GM21447 (cell line): ENCODE measurements at regions not wholly inside any gene's neighbourhood (a gene's known extent, or its start where the extent isn't known, plus 50 kb on each side); places are given as distances from the start of the nearest gene placed in this dataset.

Experiments used
- ATAC-seq: cut with Tn5 transposase; IDR thresholded peaks from one replicate; pipeline ENCODE4 v1.9.1; 2021; ENCODE audit not compliant: unreplicated experiment

DNA sequence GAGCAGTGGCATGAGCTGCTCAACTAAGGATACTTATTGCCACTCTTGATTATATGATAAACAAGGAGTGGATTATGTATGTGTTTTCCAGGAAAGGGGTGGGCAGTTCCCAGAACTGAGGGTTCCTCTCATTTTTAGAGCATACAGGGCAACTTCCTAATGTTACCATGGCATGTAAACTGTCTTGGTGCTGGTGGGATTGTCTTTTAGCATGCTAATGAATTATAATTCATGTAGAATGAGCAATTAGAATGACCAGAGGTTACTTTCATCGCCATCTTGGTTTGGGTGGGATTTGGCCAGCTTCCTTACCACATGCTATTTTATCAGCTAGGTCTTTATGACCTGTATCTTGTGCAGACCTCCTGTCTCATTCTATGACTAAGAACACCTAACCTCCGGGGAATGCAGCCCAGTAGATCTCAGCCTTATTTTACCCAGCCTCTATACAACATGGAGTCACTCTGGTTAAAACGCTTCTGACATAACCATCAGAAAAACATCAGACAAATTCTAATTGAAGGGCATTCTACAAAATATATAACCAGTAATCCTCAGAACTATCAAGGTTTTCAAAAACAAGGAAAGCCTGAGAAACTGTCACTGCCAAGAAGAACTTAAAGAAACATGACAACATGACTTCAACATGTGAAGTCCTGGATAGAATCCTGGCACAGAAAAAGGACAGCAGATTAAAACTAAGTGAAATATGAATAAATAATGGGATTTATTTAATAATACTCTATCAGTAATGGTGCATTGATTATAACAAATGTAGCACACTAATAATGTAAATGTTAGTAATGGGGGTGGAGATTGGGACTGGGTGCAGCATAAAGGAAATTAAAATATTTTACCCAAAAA, 365.0 kb downstream of the SEMA3D start:
- no peak for ATAC-seq

DNA sequence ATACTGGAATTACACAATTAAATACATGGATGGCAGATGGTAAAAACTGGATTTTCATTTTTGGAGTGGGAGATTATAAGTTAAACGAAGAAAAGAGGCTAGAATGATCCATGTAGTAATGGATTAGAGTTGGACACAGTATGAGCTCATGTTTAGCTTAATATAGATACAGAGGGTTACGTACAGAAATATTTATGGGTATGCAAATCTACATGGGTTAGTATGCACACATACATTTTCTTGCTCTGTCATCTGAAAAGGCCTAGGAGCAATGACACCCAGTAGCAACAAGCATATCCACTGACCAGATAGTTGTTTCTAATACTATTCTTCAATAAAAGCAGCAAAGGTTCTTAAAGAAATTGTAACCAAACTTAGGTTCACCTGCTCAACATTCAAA, 366.4 kb downstream of the SEMA3D start:
- no peak for ATAC-seq

DNA sequence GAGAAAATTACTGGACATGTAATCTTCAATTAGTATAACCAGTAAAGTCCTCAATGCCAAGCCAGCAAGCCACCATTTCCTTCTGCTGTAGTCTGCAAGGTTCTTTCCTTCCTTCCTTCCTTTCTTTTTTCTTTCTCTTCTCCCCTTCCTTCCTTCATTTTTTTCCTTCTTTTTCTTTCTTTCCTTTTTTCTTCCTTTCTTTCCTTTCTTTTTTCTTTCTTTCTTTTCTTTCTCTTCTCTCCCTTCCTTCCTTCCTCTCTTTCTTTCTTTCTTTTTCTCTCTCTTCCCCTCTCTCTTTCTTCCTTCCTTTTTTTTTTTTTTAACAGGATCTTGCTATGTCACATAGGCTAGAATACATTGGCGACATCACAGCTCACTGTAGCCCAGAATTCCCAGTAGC, 369.8 kb downstream of the SEMA3D start:
- no peak for ATAC-seq

DNA sequence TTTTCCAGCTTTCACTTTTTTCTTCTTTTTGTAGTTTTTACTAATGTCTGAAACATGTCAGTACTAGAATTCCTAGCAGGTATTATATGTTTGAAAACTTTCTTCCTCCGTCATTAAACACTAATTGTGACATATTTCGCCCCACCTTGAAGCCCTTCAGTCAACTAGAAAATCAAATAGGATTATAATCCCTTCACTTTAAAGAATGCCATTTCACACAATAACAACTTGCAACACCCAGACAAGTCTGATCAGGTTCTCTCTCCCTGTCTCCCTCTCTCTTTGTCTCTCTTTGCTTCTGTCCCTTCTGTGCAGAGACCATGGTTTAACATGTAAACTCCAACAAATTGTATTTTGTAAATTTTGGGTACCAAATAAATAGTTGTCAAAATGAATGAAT, 373.5 kb downstream of the SEMA3D start:
- no peak for ATAC-seq

DNA sequence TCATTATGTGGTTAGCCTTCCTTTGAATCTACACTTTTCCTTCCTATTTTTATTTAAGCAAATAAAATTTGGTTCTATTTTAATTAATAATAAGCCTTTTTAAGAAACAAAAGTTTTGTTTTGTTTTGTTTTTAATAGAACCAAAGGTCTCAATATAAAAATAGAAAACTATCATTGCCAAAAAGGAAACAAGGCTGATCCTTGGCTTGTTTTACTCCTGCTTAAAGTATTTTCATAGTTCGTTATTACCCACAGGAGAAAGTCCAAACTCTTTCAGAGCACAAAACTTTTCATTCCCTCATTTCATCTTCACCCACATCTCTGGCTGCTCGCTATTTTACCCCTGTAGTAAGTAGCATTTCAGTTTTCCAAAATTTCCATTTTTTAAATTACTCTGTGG, 374.8 kb downstream of the SEMA3D start:
- no peak for ATAC-seq

DNA sequence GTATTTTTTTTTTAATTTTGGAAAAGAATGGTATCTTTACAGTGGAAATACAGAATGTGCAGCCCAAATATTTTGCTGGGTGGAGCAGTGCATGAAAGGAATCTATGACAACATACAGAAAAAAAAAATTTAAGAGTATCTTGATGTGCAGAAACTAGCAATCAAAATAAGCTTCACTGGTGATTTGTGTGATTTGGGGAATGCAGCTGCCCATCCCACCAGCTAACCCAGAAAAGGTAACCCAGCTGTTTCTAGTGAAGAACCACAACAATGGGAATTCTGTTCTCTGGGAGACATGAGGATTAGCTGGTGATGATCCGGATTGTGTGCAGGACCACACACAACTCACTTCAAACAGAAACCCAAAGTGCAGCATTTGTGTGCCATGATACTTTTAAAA, 375.5 kb downstream of the SEMA3D start:
- ATAC-seq: no peak

DNA sequence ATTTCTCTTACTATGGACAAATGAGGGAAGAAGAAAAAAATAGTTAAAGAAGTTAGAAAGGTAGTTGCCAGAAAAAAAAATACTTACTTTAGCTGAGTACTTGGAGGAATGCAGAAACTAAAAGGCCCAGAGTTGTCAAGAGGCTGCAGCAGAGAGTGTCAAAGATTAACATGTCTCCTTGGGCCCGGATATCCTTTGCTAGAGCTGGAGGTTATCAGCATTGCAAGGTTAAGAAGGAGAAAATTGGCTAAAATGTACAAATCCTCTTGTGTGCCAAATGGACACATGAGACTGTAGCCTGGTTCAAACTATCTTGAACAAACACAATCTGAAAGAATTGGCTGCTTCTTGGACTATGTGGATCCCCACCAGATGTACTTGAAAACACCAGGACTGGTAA, 377.0 kb downstream of the SEMA3D start:
- ATAC-seq: no peak

DNA sequence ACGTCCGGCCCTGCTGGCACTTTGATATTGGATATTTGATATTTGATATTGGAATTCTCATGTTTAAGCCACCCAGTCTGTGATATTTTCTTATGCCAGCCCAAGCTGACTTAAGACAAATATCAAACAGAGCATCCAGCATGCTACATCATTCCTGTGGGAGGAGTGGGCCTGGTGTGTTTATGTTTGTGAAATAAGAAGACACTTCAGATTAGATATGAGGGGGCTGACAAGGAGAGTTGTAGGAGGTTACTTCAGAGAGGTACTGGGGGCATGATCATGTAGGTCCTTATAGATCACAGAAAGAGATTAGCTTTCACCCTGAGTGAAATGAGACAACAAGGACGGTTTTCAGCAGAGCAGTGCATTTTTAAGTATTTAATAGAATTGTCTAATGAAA, 382.9 kb downstream of the SEMA3D start:
- ATAC-seq: no peak

DNA sequence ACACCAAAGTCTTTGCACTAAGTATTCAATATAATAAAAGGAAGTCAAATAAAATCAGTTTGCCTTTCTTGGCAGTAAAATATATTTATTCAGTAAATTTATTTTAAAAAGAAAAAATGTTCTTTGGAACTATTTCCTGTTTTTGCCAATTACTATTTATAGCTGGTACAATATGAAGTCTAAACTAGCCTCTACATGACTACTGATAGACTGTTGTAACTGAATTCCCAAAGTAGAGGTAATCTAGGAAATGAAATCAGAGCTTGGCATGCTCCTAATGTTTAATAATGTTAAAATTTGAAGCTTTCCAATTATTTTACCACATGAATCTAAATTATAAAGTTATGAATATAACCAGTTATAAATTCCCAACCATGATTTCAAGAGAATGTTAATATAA, 385.5 kb downstream of the SEMA3D start:
- no peak for ATAC-seq

DNA sequence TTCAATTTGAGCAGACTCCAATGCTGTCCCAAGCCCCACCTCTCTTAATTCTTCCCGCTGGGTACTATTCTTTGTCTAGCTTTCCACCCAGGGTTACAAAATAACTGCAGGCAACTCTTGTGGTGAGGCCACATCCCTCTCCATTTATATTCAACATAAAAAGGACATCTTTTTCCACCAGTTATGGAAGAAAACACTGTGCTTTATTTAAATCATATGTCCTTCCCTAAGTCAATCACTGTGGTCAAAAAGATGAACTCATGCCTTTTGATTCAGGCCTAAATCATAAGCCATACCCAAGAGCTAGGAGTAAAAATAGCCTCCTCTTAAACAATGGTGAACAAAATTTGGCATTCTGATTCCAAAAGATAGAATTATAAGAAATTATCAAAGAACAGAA, 386.0 kb downstream of the SEMA3D start:
- no peak for ATAC-seq

DNA sequence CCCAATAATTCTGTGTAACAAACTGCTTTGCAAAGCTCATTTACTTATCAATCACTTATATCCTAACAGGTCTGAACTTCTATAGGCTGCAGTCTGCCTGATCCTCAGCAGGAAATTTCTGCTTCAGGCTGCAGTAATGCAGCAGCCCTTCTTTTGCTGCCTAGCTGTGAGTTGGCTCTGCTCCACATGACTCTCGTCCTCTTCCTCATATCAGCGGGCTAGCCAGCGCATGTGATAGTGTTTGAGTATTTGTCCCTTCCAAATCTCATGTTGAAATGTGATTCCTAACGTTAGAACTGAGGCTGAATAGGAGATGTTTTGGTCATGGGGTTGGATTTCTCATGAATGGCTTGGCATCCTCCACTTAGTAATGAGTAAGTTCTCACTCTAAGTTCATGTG, 387.8 kb downstream of the SEMA3D start:
- ATAC-seq: no peak

DNA sequence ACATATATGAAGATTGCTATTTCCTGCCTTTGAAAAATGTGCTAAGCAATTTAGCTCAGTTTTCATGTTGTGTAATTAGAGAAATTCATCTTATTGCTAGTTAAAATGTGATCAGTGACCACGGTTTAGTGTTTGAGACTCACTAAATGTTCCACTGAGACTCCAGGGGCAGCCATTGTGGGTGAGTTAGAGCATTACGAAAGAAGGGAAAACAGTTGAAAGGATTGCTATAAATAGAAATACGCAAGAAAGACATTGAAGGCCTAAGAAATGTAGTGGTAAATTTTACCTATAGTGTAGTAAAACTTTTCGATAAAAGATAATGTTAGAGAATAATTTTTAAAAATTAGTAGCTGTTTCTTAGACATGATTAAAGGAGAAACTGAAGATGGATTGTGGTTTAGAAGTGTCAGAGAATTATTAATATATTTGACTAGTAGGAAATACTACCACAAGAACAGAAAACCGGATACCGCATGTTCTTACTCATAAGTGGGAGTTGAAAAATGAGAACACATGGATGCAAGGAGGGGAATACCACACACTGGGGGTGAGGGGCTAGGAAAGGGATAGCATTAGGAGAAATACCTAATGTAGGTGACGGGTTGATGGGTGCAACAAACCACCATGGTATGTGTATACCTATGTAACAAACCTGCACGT, 394.5 kb downstream of the SEMA3D start:
- ATAC-seq: no peak

DNA sequence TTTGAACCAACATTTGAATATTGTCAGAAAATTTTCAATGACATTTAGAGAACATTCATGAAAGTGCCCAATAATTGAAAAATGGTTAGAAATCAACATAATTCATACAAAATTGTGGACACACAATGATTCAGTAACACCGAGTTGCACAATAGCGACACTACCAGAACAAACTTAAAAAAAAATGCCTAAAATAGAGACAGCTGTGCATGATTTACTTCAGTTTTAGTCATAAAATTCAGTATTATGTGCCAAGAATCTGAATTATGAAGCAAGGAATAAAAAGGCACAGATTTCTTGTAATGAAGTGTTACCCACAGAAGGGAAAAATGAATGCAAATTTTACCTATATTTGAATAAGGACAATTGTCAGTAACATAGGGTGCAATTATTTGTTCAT, 396.0 kb downstream of the SEMA3D start:
- ATAC-seq: no peak

DNA sequence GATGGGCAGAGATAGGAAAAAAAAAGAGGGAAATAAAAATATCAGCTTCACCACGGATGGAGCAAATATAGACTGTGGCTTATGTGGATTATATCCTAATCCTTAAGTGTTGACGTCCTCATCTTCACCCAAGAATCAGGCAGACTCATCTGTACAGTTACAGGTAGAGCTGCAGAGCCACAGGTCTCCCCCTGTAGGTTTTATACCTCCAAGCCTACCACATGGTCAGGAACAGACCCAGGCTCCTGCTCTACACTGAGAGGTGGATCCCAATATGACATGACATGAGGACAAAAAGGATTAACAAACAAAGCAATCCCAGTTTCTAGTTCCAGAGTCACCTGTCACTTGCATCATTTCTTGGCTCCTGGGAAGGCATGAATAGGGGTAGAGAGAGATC, 400.8 kb downstream of the SEMA3D start:
- ATAC-seq: no peak

DNA sequence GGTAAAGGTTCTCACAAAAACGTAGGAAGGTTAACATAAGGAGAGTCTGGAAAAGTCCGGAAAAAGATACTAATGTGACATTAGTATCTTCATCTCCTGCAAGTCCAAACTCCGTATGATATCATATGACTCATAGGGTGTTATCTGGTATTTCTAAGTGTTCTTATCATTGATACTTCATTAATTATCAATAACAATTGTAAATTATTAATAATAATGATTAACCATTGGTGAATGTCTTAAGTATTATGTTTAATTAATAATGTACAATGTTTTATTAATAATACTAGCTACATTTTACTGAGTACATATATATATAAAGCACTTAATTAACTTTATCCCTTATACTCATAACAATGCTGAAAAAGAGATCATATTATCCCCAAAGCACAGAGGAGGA, 402.4 kb downstream of the SEMA3D start:
- ATAC-seq: no peak

DNA sequence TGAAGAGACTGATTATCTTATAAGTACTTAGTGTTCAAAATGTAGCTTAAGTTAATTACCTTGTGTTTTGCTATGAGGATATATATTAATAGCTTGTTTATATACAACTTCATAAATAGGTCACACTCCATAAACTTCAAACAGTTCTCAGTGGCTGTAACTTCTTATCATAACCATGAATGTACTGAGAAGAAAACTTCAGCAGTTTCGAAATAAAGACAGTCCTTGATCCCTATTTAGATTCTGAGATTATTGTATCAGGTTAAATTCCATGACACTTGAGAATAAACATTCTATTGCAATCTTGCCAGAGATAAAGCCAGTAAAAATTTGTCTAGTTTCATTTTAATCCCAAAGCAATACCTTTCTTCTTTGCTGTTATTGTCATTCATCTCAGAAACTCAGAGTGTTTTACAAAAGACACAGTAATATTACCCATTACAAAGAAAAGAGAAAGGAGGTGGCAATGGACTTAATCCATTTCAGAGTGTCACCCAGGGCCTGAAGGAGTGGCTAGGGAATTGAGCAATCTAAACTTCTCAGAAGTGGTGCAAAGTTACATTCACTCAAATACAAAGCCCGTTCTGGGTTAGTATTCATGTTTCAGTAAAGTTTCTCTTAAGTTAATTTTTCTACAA, 403.6 kb downstream of the SEMA3D start:
- ATAC-seq: no peak

DNA sequence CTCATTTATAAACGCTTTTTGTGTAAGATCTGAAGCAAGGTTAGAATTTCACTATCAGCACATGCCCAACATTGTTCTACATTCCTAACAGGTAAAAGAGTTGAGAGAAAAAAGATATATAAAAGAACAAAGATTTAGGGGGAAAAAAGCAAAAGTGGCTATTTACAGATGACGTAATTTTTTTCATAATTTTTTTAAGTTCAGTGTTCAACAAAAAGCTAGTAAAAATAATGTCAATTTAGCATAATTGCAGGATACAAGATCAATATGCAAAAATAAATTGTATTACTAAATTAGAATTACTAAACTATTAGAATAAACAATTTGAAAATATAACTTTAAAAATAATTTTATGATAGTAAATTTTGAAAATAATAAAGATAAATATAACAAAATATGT, 405.0 kb downstream of the SEMA3D start:
- ATAC-seq: no peak

DNA sequence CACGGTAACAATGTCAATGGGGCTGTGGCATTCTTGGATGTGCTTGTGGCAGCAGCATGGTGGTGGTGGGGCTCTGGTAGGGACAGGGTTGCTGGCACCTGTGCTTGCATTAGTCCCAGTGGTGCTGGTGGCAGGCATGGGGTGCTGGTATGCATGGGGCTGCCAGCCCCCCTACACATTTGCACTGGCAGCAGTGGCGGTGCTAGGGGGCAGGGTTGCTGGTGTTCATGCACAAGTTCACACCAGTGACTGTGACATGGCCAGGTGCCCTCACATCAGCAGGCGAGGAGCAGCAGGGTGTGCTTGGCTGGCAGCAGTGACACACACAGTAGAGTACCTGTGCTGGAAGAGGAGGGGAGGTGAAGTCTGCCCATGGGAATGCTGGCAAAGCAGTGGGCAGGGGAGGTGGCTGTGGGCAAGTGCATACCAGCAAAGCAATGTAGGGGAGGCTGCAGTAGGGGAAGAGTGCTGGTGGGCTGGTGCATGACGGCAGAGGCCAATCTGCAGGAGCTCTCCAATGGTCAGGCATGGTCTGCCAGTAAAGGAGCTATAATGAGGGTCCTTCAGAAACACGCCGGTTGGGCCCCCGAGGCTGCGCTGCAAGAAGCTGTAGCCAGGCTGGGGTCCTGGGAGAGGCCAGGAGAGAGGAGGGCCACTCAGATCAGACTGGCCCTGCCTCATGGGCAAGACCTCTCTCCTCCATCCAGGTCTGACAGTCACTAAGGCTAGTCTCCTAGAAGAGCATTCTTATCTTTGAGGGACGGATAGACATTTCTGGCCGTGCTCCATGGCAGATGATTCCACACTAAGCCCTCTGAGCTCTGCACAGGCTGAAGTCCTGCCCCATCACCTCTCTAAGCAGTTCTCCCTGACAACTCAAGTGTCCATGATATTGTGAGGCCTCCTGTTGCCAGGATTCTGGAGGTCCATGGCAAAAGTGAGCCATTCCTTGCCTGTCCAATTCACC, 406.4 kb downstream of the SEMA3D start:
- no peak for ATAC-seq

DNA sequence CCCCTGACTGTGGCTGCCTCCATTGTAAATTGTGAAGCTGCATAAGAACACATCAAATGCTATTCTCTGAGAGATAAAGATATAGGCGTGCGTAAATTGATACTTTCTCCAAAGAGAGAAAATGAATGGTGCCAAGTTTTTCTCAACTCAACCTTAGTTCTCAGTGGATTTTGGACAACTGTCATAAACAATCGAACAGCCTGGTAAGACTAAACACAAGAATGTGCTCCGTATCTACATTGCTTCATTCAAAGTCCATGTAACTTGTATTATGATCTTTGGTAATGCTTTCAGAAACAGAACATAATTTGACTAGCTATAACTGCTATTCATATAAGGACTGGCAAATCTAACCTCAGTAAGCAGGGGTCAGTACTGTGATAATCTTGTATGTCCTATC, 429.1 kb downstream of the SEMA3D start:
- no peak for ATAC-seq

DNA sequence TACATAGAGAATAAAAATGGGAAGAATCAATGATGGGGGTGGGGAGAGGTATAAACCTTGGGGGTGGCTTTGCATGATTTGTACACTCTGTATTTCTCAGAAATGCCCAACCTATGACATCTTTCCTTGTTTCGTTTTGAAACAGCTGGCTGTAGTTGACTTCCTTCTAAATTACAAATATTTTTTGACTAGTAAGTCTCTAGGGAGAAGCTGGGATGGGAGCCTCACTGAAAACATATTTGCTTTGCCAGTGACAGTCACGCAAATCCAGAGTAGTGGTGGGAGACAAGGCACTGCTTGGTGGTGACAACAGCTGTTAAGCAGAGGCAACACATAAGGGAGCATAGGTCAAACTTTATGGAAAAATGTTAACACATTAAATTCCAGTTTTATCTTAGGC, 440.5 kb downstream of the SEMA3D start:
- ATAC-seq: no peak

DNA sequence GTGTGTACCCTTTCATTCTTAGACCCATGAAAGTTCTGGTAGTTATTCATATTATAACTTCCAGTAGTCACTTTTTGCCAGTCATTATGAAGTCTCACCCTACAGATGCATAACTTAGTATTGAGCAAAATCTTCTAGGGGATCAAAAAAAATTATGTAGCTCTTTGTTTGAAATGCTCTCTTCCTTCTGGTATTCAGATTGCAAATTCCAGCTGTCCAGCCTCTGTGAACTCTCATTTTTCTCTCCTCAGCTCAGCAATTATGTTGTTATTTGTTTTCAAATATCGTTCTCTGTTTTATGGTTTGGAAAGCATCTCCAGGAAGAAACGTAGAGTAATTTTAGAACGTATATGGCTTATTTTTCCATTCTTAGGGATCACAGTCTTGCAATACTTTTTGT, 442.5 kb downstream of the SEMA3D start:
- no peak for ATAC-seq
